HEK293 (cell line): ENCODE measurements at regions not wholly inside any gene's neighbourhood (a gene's known extent, or its start where the extent isn't known, plus 50 kb on each side); places are given as distances from the start of the nearest gene placed in this dataset.

Experiments used
- CTCF ChIP-seq: fragments of 450-650 bp; formaldehyde crosslinking; IDR thresholded peaks from 2 replicates; pipeline ENCODE4 v1.5.1; 2016; ENCODE audit warnings: missing biosample characterization, missing genetic modification characterization
- KLF16 ChIP-seq: fragments of 450-650 bp; formaldehyde crosslinking; IDR thresholded peaks from 2 replicates; pipeline ENCODE4 v1.5.1; 2017; ENCODE audit warnings: missing biosample characterization, missing genetic modification characterization
- TCF7L2 ChIP-seq: IDR thresholded peaks from 2 replicates; pipeline ENCODE4 v1.6.1; 2011; ENCODE audit warnings: low read depth, mild to moderate bottlenecking, inconsistent platforms, low read length, moderate library complexity, borderline replicate concordance
- ZNF138 ChIP-seq: fragments of 450-650 bp; formaldehyde crosslinking; IDR thresholded peaks from 2 replicates; pipeline ENCODE4 v1.5.1; 2016; ENCODE audit warnings: missing biosample characterization, missing genetic modification characterization, borderline replicate concordance
- ZNF140 ChIP-seq: fragments of 450-650 bp; formaldehyde crosslinking; IDR thresholded peaks from 2 replicates; pipeline ENCODE4 v1.5.1; 2016; ENCODE audit warnings: missing biosample characterization, missing genetic modification characterization
- ZNF214 ChIP-seq: fragments of 450-650 bp; formaldehyde crosslinking; IDR thresholded peaks from 2 replicates; pipeline ENCODE4 v1.5.1; 2017; ENCODE audit warnings: missing biosample characterization, mild to moderate bottlenecking, missing genetic modification characterization, borderline replicate concordance
- ZNF510 ChIP-seq: fragments of 450-650 bp; formaldehyde crosslinking; IDR thresholded peaks from 2 replicates; pipeline ENCODE4 v1.5.1; 2018; ENCODE audit warnings: mild to moderate bottlenecking, missing genetic modification characterization, missing biosample characterization; ENCODE audit not compliant: insufficient replicate concordance
- ZNF624 ChIP-seq: fragments of 450-650 bp; formaldehyde crosslinking; IDR thresholded peaks from 2 replicates; pipeline ENCODE4 v1.5.1; 2017; ENCODE audit warnings: missing biosample characterization, missing genetic modification characterization
- ZNF692 ChIP-seq: fragments of 450-650 bp; formaldehyde crosslinking; IDR thresholded peaks from 2 replicates; pipeline ENCODE4 v1.5.1; 2016; ENCODE audit warnings: missing biosample characterization, missing genetic modification characterization
- ZNF785 ChIP-seq: fragments of 450-650 bp; formaldehyde crosslinking; IDR thresholded peaks from 2 replicates; pipeline ENCODE4 v1.5.1; 2016; ENCODE audit warnings: missing biosample characterization, missing genetic modification characterization

- TF ChIP-seq ZNF510 (tag by site-specific recombination) = no peak
- TF ChIP-seq ZNF624 (tag by site-specific recombination) = no peak
- no peak for TF ChIP-seq CTCF (tag by site-specific recombination)
- TF ChIP-seq ZNF692 (tag by site-specific recombination) = no peak
- no peak for TF ChIP-seq TCF7L2
- TF ChIP-seq ZNF785 (tag by site-specific recombination) = no peak
- TF ChIP-seq ZNF138 (tag by site-specific recombination) = no peak
- TF ChIP-seq ZNF214 (tag by site-specific recombination) = no peak
- TF ChIP-seq ZNF140 (tag by site-specific recombination) = no peak
- TF ChIP-seq KLF16 (tag by site-specific recombination) = no peak
These were observed 88.0 kb upstream of the INSIG1 start for GRCh38 chr7:155209478-155210319.
